ENCODE measurements at regions not wholly inside any gene's neighbourhood (a gene's known extent, or its start where the extent isn't known, plus 50 kb on each side); places are given as distances from the start of the nearest gene placed in this dataset.

GRCh38 chr6:22656706-22657351 is 87.5 kb downstream of the HDGFL1 start:
- no peaks in the 10 kb centered on the region for H3K27me3 Mint-ChIP-seq (ENCODE audit: low read depth in 3 of 3)
- H3K36me3 Mint-ChIP-seq: peaks cover 0 to 3% (median 0%) of the 10 kb centered on the region in 3 donors
- H3K4me1 Mint-ChIP-seq: no peaks in the 10 kb centered on the region
- no peak for DNase-seq
- H3K27ac Mint-ChIP-seq: no peak overlapping the region
- H3K9me3 Mint-ChIP-seq: peaks cover 0 to 14% (median 6%) of the 10 kb centered on the region in 6 donors
- H3K4me3 Mint-ChIP-seq: no peak overlapping the region

- no peak overlapping the region for H3K4me3 Mint-ChIP-seq
- H3K9me3 Mint-ChIP-seq: peaks cover 0 to 16% (median 6%) of the 10 kb centered on the region in 6 donors
- H3K4me1 Mint-ChIP-seq: no peaks in the 10 kb centered on the region
- peaks cover 0 to 3% (median 0%) of the 10 kb centered on the region in 3 donors for H3K36me3 Mint-ChIP-seq
- DNase-seq: no peak
- H3K27ac Mint-ChIP-seq: no peak overlapping the region
- no peaks in the 10 kb centered on the region for H3K27me3 Mint-ChIP-seq (ENCODE audit: low read depth in 3 of 3)
These were observed 88.1 kb downstream of the HDGFL1 start for GRCh38 chr6:22657352-22657980.

- H3K36me3 Mint-ChIP-seq: peaks cover 0 to 4% (median 3%) of the 10 kb centered on the region in 3 donors
- no peaks in the 10 kb centered on the region for H3K27me3 Mint-ChIP-seq (ENCODE audit: low read depth in 3 of 3)
- H3K27ac Mint-ChIP-seq: no peak overlapping the region
- peaks cover 5 to 22% (median 8%) of the 10 kb centered on the region in 6 donors for H3K9me3 Mint-ChIP-seq
- no peak for DNase-seq
- no peaks in the 10 kb centered on the region for H3K4me1 Mint-ChIP-seq
- H3K4me3 Mint-ChIP-seq: no peak overlapping the region
These were observed 88.8 kb downstream of the HDGFL1 start for GRCh38 chr6:22658183-22658582.

- H3K27me3 Mint-ChIP-seq (ENCODE audit: low read depth in 3 of 3): no peaks in the 10 kb centered on the region
- peaks cover 0 to 4% (median 3%) of the 10 kb centered on the region in 3 donors for H3K36me3 Mint-ChIP-seq
- H3K4me1 Mint-ChIP-seq: no peaks in the 10 kb centered on the region
- no peak overlapping the region for H3K4me3 Mint-ChIP-seq
- no peak for DNase-seq
- H3K9me3 Mint-ChIP-seq: peaks cover 5 to 28% (median 7%) of the 10 kb centered on the region in 6 donors
- H3K27ac Mint-ChIP-seq: no peak overlapping the region
These were observed 89.6 kb downstream of the HDGFL1 start for GRCh38 chr6:22658934-22659333.

- DNase-seq: no peak
- H3K36me3 Mint-ChIP-seq: peaks cover 0 to 4% (median 3%) of the 10 kb centered on the region in 3 donors
- H3K4me1 Mint-ChIP-seq: no peaks in the 10 kb centered on the region
- no peak overlapping the region for H3K27ac Mint-ChIP-seq
- H3K4me3 Mint-ChIP-seq: no peak overlapping the region
- peaks cover 8 to 46% (median 11%) of the 10 kb centered on the region in 6 donors for H3K9me3 Mint-ChIP-seq
- peaks cover 0 to 1% (median 0%) of the 10 kb centered on the region in 3 donors for H3K27me3 Mint-ChIP-seq (ENCODE audit: low read depth in 3 of 3)
These were observed 95.6 kb downstream of the HDGFL1 start for GRCh38 chr6:22664968-22665367.

GRCh38 chr6:22666021-22666420 is 96.7 kb downstream of the HDGFL1 start:
- Mint-ChIP-seq H3K4me1 (no peaks in the 10 kb centered on the region), H3K9me3 (peaks cover 8 to 46% (median 10%) of the 10 kb centered on the region in 6 donors), H3K4me3 (no peak overlapping the region), H3K36me3 (peaks cover 0 to 4% (median 3%) of the 10 kb centered on the region in 3 donors), H3K27ac (no peak overlapping the region), H3K27me3 (ENCODE audit: low read depth in 3 of 3) (peaks cover 0 to 1% (median 0%) of the 10 kb centered on the region in 3 donors)
- no peak for DNase-seq

- DNase-seq: no peak
- no peak overlapping the region for H3K4me3 Mint-ChIP-seq
- peaks cover 8 to 45% (median 10%) of the 10 kb centered on the region in 6 donors for H3K9me3 Mint-ChIP-seq
- peaks cover 0 to 1% (median 0%) of the 10 kb centered on the region in 3 donors for H3K27me3 Mint-ChIP-seq (ENCODE audit: low read depth in 3 of 3)
- H3K36me3 Mint-ChIP-seq: peaks cover 0 to 4% (median 0%) of the 10 kb centered on the region in 3 donors
- H3K27ac Mint-ChIP-seq: no peak overlapping the region
- no peaks in the 10 kb centered on the region for H3K4me1 Mint-ChIP-seq
These were observed 97.2 kb downstream of the HDGFL1 start for GRCh38 chr6:22666586-22666985.

- peaks cover 4 to 36% (median 8%) of the 10 kb centered on the region in 6 donors for H3K9me3 Mint-ChIP-seq
- no peak overlapping the region for H3K4me3 Mint-ChIP-seq
- no peaks in the 10 kb centered on the region for H3K4me1 Mint-ChIP-seq
- H3K27me3 Mint-ChIP-seq (ENCODE audit: low read depth in 3 of 3): peaks cover 0 to 1% (median 0%) of the 10 kb centered on the region in 3 donors
- H3K27ac Mint-ChIP-seq: no peak overlapping the region
- DNase-seq: no peak
- peaks cover 0 to 2% (median 0%) of the 10 kb centered on the region in 3 donors for H3K36me3 Mint-ChIP-seq
These were observed 98.5 kb downstream of the HDGFL1 start for GRCh38 chr6:22667855-22668254.

- peaks cover 2 to 38% (median 7%) of the 10 kb centered on the region in 6 donors for H3K9me3 Mint-ChIP-seq
- H3K4me1 Mint-ChIP-seq: no peaks in the 10 kb centered on the region
- no peaks in the 10 kb centered on the region for H3K36me3 Mint-ChIP-seq
- no peak overlapping the region for H3K4me3 Mint-ChIP-seq
- no peak overlapping the region for H3K27ac Mint-ChIP-seq
- H3K27me3 Mint-ChIP-seq (ENCODE audit: low read depth in 3 of 3): peaks cover 0 to 1% (median 0%) of the 10 kb centered on the region in 3 donors
- DNase-seq: no peak
These were observed 98.9 kb downstream of the HDGFL1 start for GRCh38 chr6:22668307-22668706.

- Mint-ChIP-seq H3K9me3 (peaks cover 2 to 37% (median 7%) of the 10 kb centered on the region in 6 donors), H3K27me3 (ENCODE audit: low read depth in 3 of 3) (peaks cover 0 to 1% (median 0%) of the 10 kb centered on the region in 3 donors), H3K4me1 (no peaks in the 10 kb centered on the region), H3K27ac (no peak overlapping the region), H3K4me3 (no peak overlapping the region), H3K36me3 (no peaks in the 10 kb centered on the region)
- no peak for DNase-seq
These were observed 99.4 kb downstream of the HDGFL1 start for GRCh38 chr6:22668717-22669116.

- Mint-ChIP-seq H3K27ac (no peak overlapping the region), H3K27me3 (ENCODE audit: low read depth in 3 of 3) (peaks cover 0 to 2% (median 0%) of the 10 kb centered on the region in 3 donors), H3K9me3 (peaks cover under 1 to 27% (median 6%) of the 10 kb centered on the region in 6 donors), H3K4me1 (no peaks in the 10 kb centered on the region), H3K36me3 (no peaks in the 10 kb centered on the region), H3K4me3 (no peak overlapping the region)
- no peak for DNase-seq
These were observed 101.2 kb downstream of the HDGFL1 start for GRCh38 chr6:22670605-22671004.

GRCh38 chr6:22673474-22673873 is 104.1 kb downstream of the HDGFL1 start:
- Mint-ChIP-seq H3K27ac (no peak overlapping the region), H3K9me3 (peaks cover 0 to 21% (median 5%) of the 10 kb centered on the region in 6 donors), H3K4me3 (no peak overlapping the region), H3K27me3 (ENCODE audit: low read depth in 3 of 3) (peaks cover 0 to 2% (median 2%) of the 10 kb centered on the region in 3 donors), H3K36me3 (no peaks in the 10 kb centered on the region), H3K4me1 (no peaks in the 10 kb centered on the region)
- DNase-seq: no peak

- Mint-ChIP-seq H3K27ac (no peak overlapping the region), H3K9me3 (peaks cover 3 to 20% (median 6%) of the 10 kb centered on the region in 6 donors)
These were observed 111.6 kb downstream of the HDGFL1 start for GRCh38 chr6:22680950-22681349.

GRCh38 chr6:22681761-22682160 is 112.4 kb downstream of the HDGFL1 start:
- no peaks in the 10 kb centered on the region for H3K36me3 Mint-ChIP-seq

More at GRCh38 chr6:22680950-22681349, 111.6 kb downstream of the HDGFL1 start:
- Mint-ChIP-seq H3K36me3 (no peaks in the 10 kb centered on the region), H3K4me3 (no peak overlapping the region), H3K4me1 (no peaks in the 10 kb centered on the region), H3K27me3 (ENCODE audit: low read depth in 3 of 3) (peaks cover 0 to 2% (median 0%) of the 10 kb centered on the region in 3 donors)
- DNase-seq: no peak

More at GRCh38 chr6:22681761-22682160, 112.4 kb downstream of the HDGFL1 start:
- Mint-ChIP-seq H3K27me3 (ENCODE audit: low read depth in 3 of 3) (peaks cover 0 to 2% (median 0%) of the 10 kb centered on the region in 3 donors), H3K9me3 (peaks cover 1 to 22% (median 6%) of the 10 kb centered on the region in 6 donors), H3K4me1 (no peaks in the 10 kb centered on the region), H3K4me3 (no peak overlapping the region), H3K27ac (no peak overlapping the region)
- DNase-seq: no peak

Data from immature natural killer cell (primary cell).